Esophagus muscularis mucosa (tissue), 4 donors: ENCODE measurements at regions not wholly inside any gene's neighbourhood (a gene's known extent, or its start where the extent isn't known, plus 50 kb on each side); places are given as distances from the start of the nearest gene placed in this dataset.

Source experiments
- CTCF ChIP-seq, 3 experiments: fragments of 200-600 bp in 2 of 3; fragments of 450-650 bp in 1 of 3; sonication (generic) in 2 of 3; IDR thresholded peaks; one replicate each; pipeline ENCODE4 v1.5.1; 2017 to 2019; ENCODE audit warnings: antibody characterized with exemption in 3 of 3, mild to moderate bottlenecking in 2 of 3, moderate library complexity in 1 of 3
- EP300 ChIP-seq: sonication (generic); formaldehyde crosslinking; IDR thresholded peaks from one replicate; pipeline ENCODE4 v1.6.1; 2017; ENCODE audit warnings: antibody characterized with exemption
- POLR2A ChIP-seq: fragments of 450-650 bp; IDR thresholded peaks from one replicate; pipeline ENCODE4 v1.6.1; 2017; ENCODE audit warnings: antibody characterized with exemption, moderate library complexity, mild to moderate bottlenecking, low read depth
- POLR2AphosphoS5 ChIP-seq, 2 donors: sonication (generic); formaldehyde crosslinking; IDR thresholded peaks; one replicate each; pipeline ENCODE4 v1.6.1; 2017; ENCODE audit warnings: antibody characterized with exemption in 2 of 2

GRCh38 chr10:20616056-20616671, 280.9 kb downstream of the NEBL start:
- TF ChIP-seq CTCF (IDR thresholded peaks at IDR 0.05): no peak
- TF ChIP-seq POLR2AphosphoS5 (IDR thresholded peaks at IDR 0.05): no peak
- no peak for TF ChIP-seq POLR2A
- TF ChIP-seq EP300: no peak
